ENCODE measurements at regions not wholly inside any gene's neighbourhood (a gene's known extent, or its start where the extent isn't known, plus 50 kb on each side); places are given as distances from the start of the nearest gene placed in this dataset.

GRCh38 chr9:109880276-109881169 is 100.5 kb downstream of the PALM2AKAP2 start:
- Histone ChIP-seq H3K36me3 (ENCODE audit: control insufficient read depth, insufficient read depth, low read length) (peaks cover 32% of the 10 kb centered on the region), H3K4me1 (ENCODE audit: control insufficient read depth, insufficient read depth, low read length, poor library complexity, severe bottlenecking) (no peaks in the 10 kb centered on the region), H3K4me3 (ENCODE audit: extremely low read depth, insufficient read depth, low read length, poor library complexity, severe bottlenecking) (no peak overlapping the region), H3K9me3 (ENCODE audit: control insufficient read depth, low read length) (no peaks in the 10 kb centered on the region), H3K27ac (ENCODE audit: low read depth, low read length, severe bottlenecking) (no peak overlapping the region)
- WGBS, 2 experiments (ENCODE audit: insufficient coverage in 2 of 2) = 75% methylated on average over 3 to 6 of the region's 10 CpGs

- WGBS, 2 experiments (ENCODE audit: insufficient coverage in 2 of 2) = 97 to 100% methylated on average over 2 to 3 of the region's 3 CpGs
- Histone ChIP-seq H3K4me3 (ENCODE audit: extremely low read depth, insufficient read depth, low read length, poor library complexity, severe bottlenecking) (no peak overlapping the region), H3K27ac (ENCODE audit: low read depth, low read length, severe bottlenecking) (no peak overlapping the region), H3K9me3 (ENCODE audit: control insufficient read depth, low read length) (no peaks in the 10 kb centered on the region), H3K36me3 (ENCODE audit: control insufficient read depth, insufficient read depth, low read length) (peaks cover 25% of the 10 kb centered on the region), H3K4me1 (ENCODE audit: control insufficient read depth, insufficient read depth, low read length, poor library complexity, severe bottlenecking) (peaks cover 8% of the 10 kb centered on the region)
These were observed 103.6 kb downstream of the PALM2AKAP2 start for GRCh38 chr9:109883623-109884022.

- no peaks in the 10 kb centered on the region for H3K9me3 ChIP-seq (ENCODE audit: control insufficient read depth, low read length)
- 83 to 94% methylated on average over 2 to 5 of the region's 6 CpGs for WGBS, 2 experiments (ENCODE audit: insufficient coverage in 2 of 2)
- H3K36me3 ChIP-seq (ENCODE audit: control insufficient read depth, insufficient read depth, low read length) = peaks cover 31% of the 10 kb centered on the region
- peaks cover 8% of the 10 kb centered on the region for H3K4me1 ChIP-seq (ENCODE audit: control insufficient read depth, insufficient read depth, low read length, poor library complexity, severe bottlenecking)
- no peak overlapping the region for H3K4me3 ChIP-seq (ENCODE audit: extremely low read depth, insufficient read depth, low read length, poor library complexity, severe bottlenecking)
- no peak overlapping the region for H3K27ac ChIP-seq (ENCODE audit: low read depth, low read length, severe bottlenecking)
These were observed 106.0 kb downstream of the PALM2AKAP2 start for GRCh38 chr9:109886041-109886440.

- Histone ChIP-seq H3K9me3 (ENCODE audit: control insufficient read depth, low read length) (no peaks in the 10 kb centered on the region), H3K4me1 (ENCODE audit: control insufficient read depth, insufficient read depth, low read length, poor library complexity, severe bottlenecking) (peaks cover 8% of the 10 kb centered on the region), H3K27ac (ENCODE audit: low read depth, low read length, severe bottlenecking) (peak overlapping the region; percentile 26), H3K4me3 (ENCODE audit: extremely low read depth, insufficient read depth, low read length, poor library complexity, severe bottlenecking) (no peak overlapping the region), H3K36me3 (ENCODE audit: control insufficient read depth, insufficient read depth, low read length) (peaks cover 32% of the 10 kb centered on the region)
- 100% methylated on average over 1 to 3 of the region's 3 CpGs for WGBS, 2 experiments (ENCODE audit: insufficient coverage in 2 of 2)
These were observed 106.6 kb downstream of the PALM2AKAP2 start for GRCh38 chr9:109886617-109887016.

- peak overlapping the region; percentile 26 for H3K27ac ChIP-seq (ENCODE audit: low read depth, low read length, severe bottlenecking)
- WGBS, 2 experiments (ENCODE audit: insufficient coverage in 2 of 2) = no CpG with 5 or more reads among the region's 3 CpGs
- H3K9me3 ChIP-seq (ENCODE audit: control insufficient read depth, low read length) = no peaks in the 10 kb centered on the region
These were observed 107.1 kb downstream of the PALM2AKAP2 start for GRCh38 chr9:109887079-109887478.

GRCh38 chr9:109888695-109889094 is 108.7 kb downstream of the PALM2AKAP2 start:
- Histone ChIP-seq H3K27ac (ENCODE audit: low read depth, low read length, severe bottlenecking) (no peak overlapping the region), H3K36me3 (ENCODE audit: control insufficient read depth, insufficient read depth, low read length) (peaks cover 21% of the 10 kb centered on the region), H3K4me3 (ENCODE audit: extremely low read depth, insufficient read depth, low read length, poor library complexity, severe bottlenecking) (no peak overlapping the region), H3K4me1 (ENCODE audit: control insufficient read depth, insufficient read depth, low read length, poor library complexity, severe bottlenecking) (peaks cover 8% of the 10 kb centered on the region), H3K9me3 (ENCODE audit: control insufficient read depth, low read length) (no peaks in the 10 kb centered on the region)
- WGBS, 2 experiments (ENCODE audit: insufficient coverage in 2 of 2) = no CpG with 5 or more reads among the region's 1 CpG

More at GRCh38 chr9:109887079-109887478, 107.1 kb downstream of the PALM2AKAP2 start:
- peaks cover 31% of the 10 kb centered on the region for H3K36me3 ChIP-seq (ENCODE audit: control insufficient read depth, insufficient read depth, low read length)
- H3K4me3 ChIP-seq (ENCODE audit: extremely low read depth, insufficient read depth, low read length, poor library complexity, severe bottlenecking) = no peak overlapping the region
- peaks cover 8% of the 10 kb centered on the region for H3K4me1 ChIP-seq (ENCODE audit: control insufficient read depth, insufficient read depth, low read length, poor library complexity, severe bottlenecking)

- peaks cover 8% of the 10 kb centered on the region for H3K4me1 ChIP-seq (ENCODE audit: control insufficient read depth, insufficient read depth, low read length, poor library complexity, severe bottlenecking)
- H3K9me3 ChIP-seq (ENCODE audit: control insufficient read depth, low read length) = no peaks in the 10 kb centered on the region
- WGBS, 2 experiments (ENCODE audit: insufficient coverage in 2 of 2) = 100% methylated on average over 2 of the region's 2 CpGs; no CpG with 5 or more reads in 1 of the 2 experiments
- peaks cover 21% of the 10 kb centered on the region for H3K36me3 ChIP-seq (ENCODE audit: control insufficient read depth, insufficient read depth, low read length)
- no peak overlapping the region for H3K4me3 ChIP-seq (ENCODE audit: extremely low read depth, insufficient read depth, low read length, poor library complexity, severe bottlenecking)
- no peak overlapping the region for H3K27ac ChIP-seq (ENCODE audit: low read depth, low read length, severe bottlenecking)
These were observed 109.5 kb downstream of the PALM2AKAP2 start for GRCh38 chr9:109889456-109889855.

- Histone ChIP-seq H3K4me1 (ENCODE audit: control insufficient read depth, insufficient read depth, low read length, poor library complexity, severe bottlenecking) (no peaks in the 10 kb centered on the region), H3K27ac (ENCODE audit: low read depth, low read length, severe bottlenecking) (no peak overlapping the region), H3K4me3 (ENCODE audit: extremely low read depth, insufficient read depth, low read length, poor library complexity, severe bottlenecking) (no peak overlapping the region), H3K36me3 (ENCODE audit: control insufficient read depth, insufficient read depth, low read length) (peaks cover 21% of the 10 kb centered on the region), H3K9me3 (ENCODE audit: control insufficient read depth, low read length) (no peaks in the 10 kb centered on the region)
- 79 to 83% methylated on average over 5 of the region's 5 CpGs for WGBS, 2 experiments (ENCODE audit: insufficient coverage in 2 of 2)
These were observed 113.2 kb downstream of the PALM2AKAP2 start for GRCh38 chr9:109893241-109893640.

GRCh38 chr9:109894473-109894872 is 114.5 kb downstream of the PALM2AKAP2 start:
- H3K9me3 ChIP-seq (ENCODE audit: control insufficient read depth, low read length) = no peaks in the 10 kb centered on the region
- H3K4me3 ChIP-seq (ENCODE audit: extremely low read depth, insufficient read depth, low read length, poor library complexity, severe bottlenecking) = no peak overlapping the region
- H3K4me1 ChIP-seq (ENCODE audit: control insufficient read depth, insufficient read depth, low read length, poor library complexity, severe bottlenecking) = no peaks in the 10 kb centered on the region
- peaks cover 21% of the 10 kb centered on the region for H3K36me3 ChIP-seq (ENCODE audit: control insufficient read depth, insufficient read depth, low read length)
- WGBS, 2 experiments (ENCODE audit: insufficient coverage in 2 of 2) = 89 to 99% methylated on average over 6 of the region's 6 CpGs
- H3K27ac ChIP-seq (ENCODE audit: low read depth, low read length, severe bottlenecking) = no peak overlapping the region

GRCh38 chr9:109894921-109895758 is 115.1 kb downstream of the PALM2AKAP2 start:
- peaks cover 20% of the 10 kb centered on the region for H3K36me3 ChIP-seq (ENCODE audit: control insufficient read depth, insufficient read depth, low read length)
- H3K9me3 ChIP-seq (ENCODE audit: control insufficient read depth, low read length) = no peaks in the 10 kb centered on the region
- H3K4me3 ChIP-seq (ENCODE audit: extremely low read depth, insufficient read depth, low read length, poor library complexity, severe bottlenecking) = no peak overlapping the region
- WGBS, 2 experiments (ENCODE audit: insufficient coverage in 2 of 2) = 93% methylated on average over 3 to 4 of the region's 6 CpGs
- no peak overlapping the region for H3K27ac ChIP-seq (ENCODE audit: low read depth, low read length, severe bottlenecking)
- H3K4me1 ChIP-seq (ENCODE audit: control insufficient read depth, insufficient read depth, low read length, poor library complexity, severe bottlenecking) = no peaks in the 10 kb centered on the region
